Ovary (tissue), 3 donors: ENCODE measurements at regions not wholly inside any gene's neighbourhood (a gene's known extent, or its start where the extent isn't known, plus 50 kb on each side); places are given as distances from the start of the nearest gene placed in this dataset.

Experiments
- CTCF ChIP-seq, 3 donors: fragments of 450-650 bp in 2 of 3; fragments of 200-600 bp in 1 of 3; IDR thresholded peaks; one replicate each; pipeline versions ENCODE4 v1.5.1 to v1.8.0; 2016 to 2022; ENCODE audit warnings: antibody characterized with exemption in 3 of 3, mild to moderate bottlenecking in 1 of 3
- EP300 ChIP-seq: sonication (generic); formaldehyde crosslinking; IDR thresholded peaks from one replicate; pipeline ENCODE4 v1.6.1; 2017; ENCODE audit warnings: antibody characterized with exemption
- donor health status: DM: no; HTN: no; CAD: no.

DNA sequence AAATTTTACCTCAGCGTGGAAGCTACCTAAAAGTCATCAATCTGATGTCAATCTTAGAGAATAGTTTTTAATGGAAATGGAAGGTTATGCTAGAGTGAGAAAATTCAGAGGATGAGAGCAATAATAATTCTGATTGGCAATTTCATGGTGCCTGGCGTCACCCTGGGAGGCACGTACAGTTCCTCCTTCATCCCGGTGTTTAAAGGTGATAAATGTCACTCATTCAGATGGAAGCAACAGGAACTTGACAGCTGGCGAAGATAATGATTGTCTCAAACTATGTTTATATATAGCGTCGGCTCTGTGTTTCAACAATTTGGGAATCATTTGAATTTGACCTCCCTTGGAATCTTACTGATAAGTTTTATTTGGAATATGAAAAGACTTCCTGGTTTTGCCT lies 108.4 kb downstream of the MED10 start:
- no peak for TF ChIP-seq CTCF (IDR thresholded peaks at IDR 0.05)
- no peak for TF ChIP-seq EP300
